HG02588 (cell line): ENCODE measurements at regions not wholly inside any gene's neighbourhood (a gene's known extent, or its start where the extent isn't known, plus 50 kb on each side); places are given as distances from the start of the nearest gene placed in this dataset.
"Not testable (repeated sequence)": the region's sequence is repeated elsewhere in the genome, so short reads cannot be mapped to it uniquely, and the experiment has no call there.

Source experiments
- ATAC-seq: cut with Tn5 transposase; IDR thresholded peaks from one replicate; pipeline ENCODE4 v1.9.1; 2021; ENCODE audit warnings: mild to moderate bottlenecking, moderate library complexity; ENCODE audit not compliant: unreplicated experiment

- ATAC-seq, result no peak
Observed at GRCh38 chr2:21761361-21761760, 637.6 kb downstream of the TDRD15 start.

GRCh38 chr2:21763501-21763900 is 639.7 kb downstream of the TDRD15 start:
- ATAC-seq, result no peak

GRCh38 chr2:21770787-21771186 is 647.0 kb downstream of the TDRD15 start:
- no peak for ATAC-seq

- no peak for ATAC-seq
Observed at GRCh38 chr2:21772624-21773023, 648.9 kb downstream of the TDRD15 start.

GRCh38 chr2:21773168-21773567 is 649.4 kb downstream of the TDRD15 start:
- ATAC-seq, result no peak

- ATAC-seq, result no peak
Observed at GRCh38 chr2:21774691-21775368, 651.1 kb downstream of the TDRD15 start.

GRCh38 chr2:21779786-21780185 is 656.0 kb downstream of the TDRD15 start:
- no peak for ATAC-seq

- ATAC-seq, result no peak
Observed at GRCh38 chr2:21781962-21782361, 658.2 kb downstream of the TDRD15 start.

- no peak for ATAC-seq
Observed at GRCh38 chr2:21782866-21783265, 659.1 kb downstream of the TDRD15 start.

- no peak for ATAC-seq
Observed at GRCh38 chr2:21787941-21788340, 664.2 kb downstream of the TDRD15 start.

- not testable (repeated sequence) for ATAC-seq
Observed at GRCh38 chr2:21790311-21790710, 666.5 kb downstream of the TDRD15 start.

GRCh38 chr2:21792571-21792970 is 668.8 kb downstream of the TDRD15 start:
- ATAC-seq, result no peak

- no peak for ATAC-seq
Observed at GRCh38 chr2:21793461-21793860, 669.7 kb downstream of the TDRD15 start.

- no peak for ATAC-seq
Observed at GRCh38 chr2:21794611-21795010, 670.8 kb downstream of the TDRD15 start.

GRCh38 chr2:21800356-21800755 is 676.6 kb downstream of the TDRD15 start:
- ATAC-seq, result no peak

- ATAC-seq, result no peak
Observed at GRCh38 chr2:21803550-21803949, 679.8 kb downstream of the TDRD15 start.

- ATAC-seq, result no peak
Observed at GRCh38 chr2:21804151-21804550, 680.4 kb downstream of the TDRD15 start.

- no peak for ATAC-seq
Observed at GRCh38 chr2:21811541-21811940, 687.8 kb downstream of the TDRD15 start.

GRCh38 chr2:21812766-21813165 is 689.0 kb downstream of the TDRD15 start:
- ATAC-seq, result no peak

- ATAC-seq, result no peak
Observed at GRCh38 chr2:21814588-21815149, 690.9 kb downstream of the TDRD15 start.

- no peak for ATAC-seq
Observed at GRCh38 chr2:21818212-21818795, 694.5 kb downstream of the TDRD15 start.

- ATAC-seq, result no peak
Observed at GRCh38 chr2:21819454-21819853, 695.7 kb downstream of the TDRD15 start.
